ENCODE measurements at regions not wholly inside any gene's neighbourhood (a gene's known extent, or its start where the extent isn't known, plus 50 kb on each side); places are given as distances from the start of the nearest gene placed in this dataset.

GRCh38 chr6:21297665-21298064 lies 295.9 kb upstream of the SOX4 start:
- H2AFZ ChIP-seq (ENCODE audit: low read depth) = no peak overlapping the region
- no peaks in the 10 kb centered on the region for H3K4me1 ChIP-seq (ENCODE audit: low read depth, poor library complexity, severe bottlenecking)
- no peaks in the 10 kb centered on the region for H4K20me1 ChIP-seq (ENCODE audit: insufficient read depth)
- no peak overlapping the region for H3K27ac ChIP-seq
- TF ChIP-seq, protein P1, sequence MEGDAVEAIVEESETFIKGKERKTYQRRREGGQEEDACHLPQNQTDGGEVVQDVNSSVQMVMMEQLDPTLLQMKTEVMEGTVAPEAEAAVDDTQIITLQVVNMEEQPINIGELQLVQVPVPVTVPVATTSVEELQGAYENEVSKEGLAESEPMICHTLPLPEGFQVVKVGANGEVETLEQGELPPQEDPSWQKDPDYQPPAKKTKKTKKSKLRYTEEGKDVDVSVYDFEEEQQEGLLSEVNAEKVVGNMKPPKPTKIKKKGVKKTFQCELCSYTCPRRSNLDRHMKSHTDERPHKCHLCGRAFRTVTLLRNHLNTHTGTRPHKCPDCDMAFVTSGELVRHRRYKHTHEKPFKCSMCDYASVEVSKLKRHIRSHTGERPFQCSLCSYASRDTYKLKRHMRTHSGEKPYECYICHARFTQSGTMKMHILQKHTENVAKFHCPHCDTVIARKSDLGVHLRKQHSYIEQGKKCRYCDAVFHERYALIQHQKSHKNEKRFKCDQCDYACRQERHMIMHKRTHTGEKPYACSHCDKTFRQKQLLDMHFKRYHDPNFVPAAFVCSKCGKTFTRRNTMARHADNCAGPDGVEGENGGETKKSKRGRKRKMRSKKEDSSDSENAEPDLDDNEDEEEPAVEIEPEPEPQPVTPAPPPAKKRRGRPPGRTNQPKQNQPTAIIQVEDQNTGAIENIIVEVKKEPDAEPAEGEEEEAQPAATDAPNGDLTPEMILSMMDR (conservative IDR thresholded peaks at IDR 0.05; ENCODE audit: low read depth, low read length) = no peak
- H3K9ac ChIP-seq = no peak overlapping the region
- no peaks in the 10 kb centered on the region for H3K27me3 ChIP-seq (ENCODE audit: insufficient read depth, low read depth)
- H3K4me2 ChIP-seq = no peak overlapping the region
- H3K4me3 ChIP-seq (IDR thresholded peaks at IDR 0.05; ENCODE audit: insufficient read depth, low read depth, low read length) = no peak overlapping the region
- no peaks in the 10 kb centered on the region for H3K36me3 ChIP-seq (ENCODE audit: insufficient read depth)
- no peaks in the 10 kb centered on the region for H3K79me2 ChIP-seq (ENCODE audit: insufficient read depth, low read depth)

DNA sequence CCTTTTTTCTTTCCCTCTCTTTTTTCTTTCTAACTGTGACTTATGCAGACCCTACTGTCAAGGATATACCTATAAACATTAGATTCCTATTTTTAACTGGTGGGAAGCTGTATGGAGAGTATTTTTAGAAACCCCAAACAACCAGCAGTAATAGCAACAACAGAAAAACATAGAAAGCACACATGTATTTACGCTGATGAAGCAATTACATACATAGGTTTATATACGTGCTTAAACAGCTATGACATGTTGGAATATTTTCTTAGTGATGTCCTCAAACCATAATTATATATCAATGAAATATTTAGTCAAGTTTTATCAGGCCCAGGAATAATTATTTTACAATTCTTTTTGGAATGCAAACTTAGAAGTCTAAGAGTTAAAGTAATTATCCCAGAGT lies 294.3 kb upstream of the SOX4 start:
- H2AFZ ChIP-seq (ENCODE audit: low read depth) = no peak overlapping the region
- no peaks in the 10 kb centered on the region for H3K79me2 ChIP-seq (ENCODE audit: insufficient read depth, low read depth)
- no peak overlapping the region for H3K4me2 ChIP-seq
- H3K4me1 ChIP-seq (ENCODE audit: low read depth, poor library complexity, severe bottlenecking) = no peaks in the 10 kb centered on the region
- no peak overlapping the region for H3K9ac ChIP-seq
- TF ChIP-seq, protein P1 (conservative IDR thresholded peaks at IDR 0.05; ENCODE audit: low read depth, low read length) = no peak
- H3K36me3 ChIP-seq (ENCODE audit: insufficient read depth) = no peaks in the 10 kb centered on the region
- no peak overlapping the region for H3K27ac ChIP-seq
- no peak overlapping the region for H3K4me3 ChIP-seq (IDR thresholded peaks at IDR 0.05; ENCODE audit: insufficient read depth, low read depth, low read length)
- H3K27me3 ChIP-seq (ENCODE audit: insufficient read depth, low read depth) = no peaks in the 10 kb centered on the region
- no peaks in the 10 kb centered on the region for H4K20me1 ChIP-seq (ENCODE audit: insufficient read depth)

DNA sequence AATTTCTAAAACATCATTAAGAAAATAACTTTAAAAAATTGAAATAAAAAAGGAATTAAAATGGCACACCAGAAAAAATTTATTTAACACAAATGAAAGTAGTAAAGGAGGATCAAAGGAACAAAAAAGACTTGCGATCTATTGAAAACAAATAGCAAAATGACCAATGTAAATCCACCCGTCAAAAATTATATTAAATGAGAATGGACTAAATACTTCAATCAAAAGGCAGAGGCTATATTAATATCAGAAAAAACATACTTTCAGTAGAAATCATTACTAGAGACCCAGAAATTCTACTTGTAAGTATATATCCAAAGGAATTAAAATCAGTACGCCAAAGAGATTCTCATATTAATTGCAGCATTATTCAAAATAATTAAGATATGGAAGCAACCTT lies 293.1 kb upstream of the SOX4 start:
- Histone ChIP-seq H4K20me1 (ENCODE audit: insufficient read depth) (no peaks in the 10 kb centered on the region), H3K36me3 (ENCODE audit: insufficient read depth) (no peaks in the 10 kb centered on the region), H3K4me1 (ENCODE audit: low read depth, poor library complexity, severe bottlenecking) (no peaks in the 10 kb centered on the region), H2AFZ (ENCODE audit: low read depth) (no peak overlapping the region), H3K4me3 (IDR thresholded peaks at IDR 0.05; ENCODE audit: insufficient read depth, low read depth, low read length) (no peak overlapping the region), H3K4me2 (no peak overlapping the region), H3K9ac (no peak overlapping the region), H3K27me3 (ENCODE audit: insufficient read depth, low read depth) (no peaks in the 10 kb centered on the region), H3K27ac (no peak overlapping the region), H3K79me2 (ENCODE audit: insufficient read depth, low read depth) (no peaks in the 10 kb centered on the region)
- TF ChIP-seq, protein P1 (conservative IDR thresholded peaks at IDR 0.05; ENCODE audit: low read depth, low read length) = no peak

GRCh38 chr6:21305893-21306332 lies 287.6 kb upstream of the SOX4 start:
- Histone ChIP-seq H3K79me2 (ENCODE audit: insufficient read depth, low read depth) (no peaks in the 10 kb centered on the region), H3K9ac (no peak overlapping the region), H2AFZ (ENCODE audit: low read depth) (no peak overlapping the region), H3K27me3 (ENCODE audit: insufficient read depth, low read depth) (no peaks in the 10 kb centered on the region), H3K27ac (no peak overlapping the region), H3K36me3 (ENCODE audit: insufficient read depth) (no peaks in the 10 kb centered on the region), H3K4me1 (ENCODE audit: low read depth, poor library complexity, severe bottlenecking) (no peaks in the 10 kb centered on the region), H3K4me2 (no peak overlapping the region), H4K20me1 (ENCODE audit: insufficient read depth) (no peaks in the 10 kb centered on the region), H3K4me3 (IDR thresholded peaks at IDR 0.05; ENCODE audit: insufficient read depth, low read depth, low read length) (no peak overlapping the region)
- TF ChIP-seq, protein P1 (conservative IDR thresholded peaks at IDR 0.05; ENCODE audit: low read depth, low read length) = no peak

Measured in KMS-11 (cell line).